ENCODE measurements at regions not wholly inside any gene's neighbourhood (a gene's known extent, or its start where the extent isn't known, plus 50 kb on each side); places are given as distances from the start of the nearest gene placed in this dataset.
"Not testable (repeated sequence)": the region's sequence is repeated elsewhere in the genome, so short reads cannot be mapped to it uniquely, and the experiment has no call there.

- H3K4me3 ChIP-seq (replicated peaks in 1 of 3; ENCODE audit: insufficient read depth in 1 of 3, low read depth in 2 of 3, low read length in 3 of 3); H3K27me3 ChIP-seq (ENCODE audit: control insufficient read depth in 1 of 2, insufficient read depth in 2 of 2, low read length in 2 of 2); H3K27ac ChIP-seq (ENCODE audit: extremely low read length, insufficient read depth, low read length); ATAC-seq; POLR2A ChIA-PET; H3K36me3 ChIP-seq (replicated peaks in 1 of 2; ENCODE audit: control insufficient read depth in 1 of 2, insufficient read depth in 2 of 2, low read length in 2 of 2); FAIRE-seq; BruUV-seq (replicated peaks); H3K79me2 ChIP-seq (ENCODE audit: insufficient read depth, low read length); intact Hi-C loops (cut with micrococcal nuclease; ENCODE audit: unreplicated experiment); in situ Hi-C loops (cut with HindIII; ENCODE audit: extremely low pct_ligation_motif_present, low pct_unique_long_range_greater_than_20kb); H3K9me3 ChIP-seq (ENCODE audit: low read length); H3K4me1 ChIP-seq (ENCODE audit: insufficient read depth, low read length); CTCF ChIA-PET (ENCODE audit: low intra/inter-chr PET ratio, low total read pairs); H4K20me1 ChIP-seq (ENCODE audit: insufficient read depth, low read length); DNase-seq (ENCODE audit: low spot score); H2AFZ ChIP-seq (ENCODE audit: low read length); H3K4me2 ChIP-seq (ENCODE audit: low read depth, low read length); H3K9ac ChIP-seq (ENCODE audit: insufficient read depth, low read depth, low read length): not testable (repeated sequence)
- WGBS (ENCODE audit: low lambda C conversion rate), result 0% methylated on average over 2 of the region's 4 CpGs
Observed at GRCh38 chr11:3537254-3537653, 104.5 kb downstream of the ART5 start.

DNA sequence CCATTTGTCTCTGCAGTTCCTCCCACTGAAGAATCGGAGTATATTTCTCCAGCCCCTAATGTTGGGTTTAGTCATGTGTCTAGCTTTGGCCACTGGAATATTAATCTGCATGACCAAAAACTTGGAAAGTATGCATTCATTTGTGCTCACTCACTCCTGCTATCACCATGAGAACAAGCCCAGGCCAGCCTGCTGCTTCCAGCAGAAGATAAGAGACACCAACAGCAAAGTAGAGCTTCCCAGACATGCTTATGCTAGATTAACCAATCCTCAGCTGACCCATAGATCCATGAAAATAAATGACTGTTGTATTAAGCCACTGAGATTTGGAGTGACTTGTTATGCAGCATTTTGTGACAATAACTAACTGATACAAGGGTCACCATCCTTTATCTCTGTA lies 108.8 kb downstream of the ART5 start:
- H3K36me3 ChIP-seq (replicated peaks in 1 of 2; ENCODE audit: control insufficient read depth in 1 of 2, insufficient read depth in 2 of 2, low read length in 2 of 2); POLR2A ChIA-PET; CTCF ChIA-PET (ENCODE audit: low intra/inter-chr PET ratio, low total read pairs); H4K20me1 ChIP-seq (ENCODE audit: insufficient read depth, low read length); H3K9me3 ChIP-seq (ENCODE audit: low read length); ATAC-seq; H3K79me2 ChIP-seq (ENCODE audit: insufficient read depth, low read length); H3K4me1 ChIP-seq (ENCODE audit: insufficient read depth, low read length); H3K27ac ChIP-seq (ENCODE audit: extremely low read length, insufficient read depth, low read length); H3K4me2 ChIP-seq (ENCODE audit: low read depth, low read length); FAIRE-seq; DNase-seq (ENCODE audit: low spot score); in situ Hi-C loops (cut with HindIII; ENCODE audit: extremely low pct_ligation_motif_present, low pct_unique_long_range_greater_than_20kb); intact Hi-C loops (cut with micrococcal nuclease; ENCODE audit: unreplicated experiment); BruUV-seq (replicated peaks); H3K4me3 ChIP-seq (replicated peaks in 1 of 3; ENCODE audit: insufficient read depth in 1 of 3, low read depth in 2 of 3, low read length in 3 of 3); H3K9ac ChIP-seq (ENCODE audit: insufficient read depth, low read depth, low read length); H2AFZ ChIP-seq (ENCODE audit: low read length); H3K27me3 ChIP-seq (ENCODE audit: control insufficient read depth in 1 of 2, insufficient read depth in 2 of 2, low read length in 2 of 2): not testable (repeated sequence)
- 0% methylated on average over 1 of the region's 1 CpG for WGBS (ENCODE audit: low lambda C conversion rate)

- in situ Hi-C loops (cut with HindIII; ENCODE audit: extremely low pct_ligation_motif_present, low pct_unique_long_range_greater_than_20kb); H3K4me1 ChIP-seq (ENCODE audit: insufficient read depth, low read length); H3K79me2 ChIP-seq (ENCODE audit: insufficient read depth, low read length); CTCF ChIA-PET (ENCODE audit: low intra/inter-chr PET ratio, low total read pairs); H3K9ac ChIP-seq (ENCODE audit: insufficient read depth, low read depth, low read length); DNase-seq (ENCODE audit: low spot score); BruUV-seq (replicated peaks); intact Hi-C loops (cut with micrococcal nuclease; ENCODE audit: unreplicated experiment); ATAC-seq; H2AFZ ChIP-seq (ENCODE audit: low read length); H3K4me2 ChIP-seq (ENCODE audit: low read depth, low read length); H3K4me3 ChIP-seq (replicated peaks in 1 of 3; ENCODE audit: insufficient read depth in 1 of 3, low read depth in 2 of 3, low read length in 3 of 3); H4K20me1 ChIP-seq (ENCODE audit: insufficient read depth, low read length); H3K36me3 ChIP-seq (replicated peaks in 1 of 2; ENCODE audit: control insufficient read depth in 1 of 2, insufficient read depth in 2 of 2, low read length in 2 of 2); POLR2A ChIA-PET; H3K27ac ChIP-seq (ENCODE audit: extremely low read length, insufficient read depth, low read length); H3K27me3 ChIP-seq (ENCODE audit: control insufficient read depth in 1 of 2, insufficient read depth in 2 of 2, low read length in 2 of 2); FAIRE-seq; H3K9me3 ChIP-seq (ENCODE audit: low read length): not testable (repeated sequence)
- WGBS (ENCODE audit: low lambda C conversion rate), result 19% methylated on average over 5 of the region's 5 CpGs
Observed at GRCh38 chr11:3531280-3531679, 110.5 kb downstream of the ART5 start.

GRCh38 chr11:3523567-3523966 lies 118.2 kb downstream of the ART5 start:
- H3K36me3 ChIP-seq (replicated peaks in 1 of 2; ENCODE audit: control insufficient read depth in 1 of 2, insufficient read depth in 2 of 2, low read length in 2 of 2); H3K27ac ChIP-seq (ENCODE audit: extremely low read length, insufficient read depth, low read length); H3K4me3 ChIP-seq (replicated peaks in 1 of 3; ENCODE audit: insufficient read depth in 1 of 3, low read depth in 2 of 3, low read length in 3 of 3); H3K9ac ChIP-seq (ENCODE audit: insufficient read depth, low read depth, low read length); H3K4me2 ChIP-seq (ENCODE audit: low read depth, low read length); ATAC-seq; CTCF ChIA-PET (ENCODE audit: low intra/inter-chr PET ratio, low total read pairs); FAIRE-seq; DNase-seq (ENCODE audit: low spot score); H4K20me1 ChIP-seq (ENCODE audit: insufficient read depth, low read length); H2AFZ ChIP-seq (ENCODE audit: low read length); BruUV-seq (replicated peaks); H3K79me2 ChIP-seq (ENCODE audit: insufficient read depth, low read length); POLR2A ChIA-PET; intact Hi-C loops (cut with micrococcal nuclease; ENCODE audit: unreplicated experiment); H3K9me3 ChIP-seq (ENCODE audit: low read length); H3K4me1 ChIP-seq (ENCODE audit: insufficient read depth, low read length); in situ Hi-C loops (cut with HindIII; ENCODE audit: extremely low pct_ligation_motif_present, low pct_unique_long_range_greater_than_20kb); H3K27me3 ChIP-seq (ENCODE audit: control insufficient read depth in 1 of 2, insufficient read depth in 2 of 2, low read length in 2 of 2): not testable (repeated sequence)

- H3K27ac ChIP-seq (ENCODE audit: extremely low read length, insufficient read depth, low read length); intact Hi-C loops (cut with micrococcal nuclease; ENCODE audit: unreplicated experiment); H3K9me3 ChIP-seq (ENCODE audit: low read length); H3K9ac ChIP-seq (ENCODE audit: insufficient read depth, low read depth, low read length); H3K4me2 ChIP-seq (ENCODE audit: low read depth, low read length); H2AFZ ChIP-seq (ENCODE audit: low read length); FAIRE-seq; H3K4me1 ChIP-seq (ENCODE audit: insufficient read depth, low read length); BruUV-seq (replicated peaks); POLR2A ChIA-PET; CTCF ChIA-PET (ENCODE audit: low intra/inter-chr PET ratio, low total read pairs); ATAC-seq; in situ Hi-C loops (cut with HindIII; ENCODE audit: extremely low pct_ligation_motif_present, low pct_unique_long_range_greater_than_20kb); H3K36me3 ChIP-seq (replicated peaks in 1 of 2; ENCODE audit: control insufficient read depth in 1 of 2, insufficient read depth in 2 of 2, low read length in 2 of 2); H3K79me2 ChIP-seq (ENCODE audit: insufficient read depth, low read length); H3K4me3 ChIP-seq (replicated peaks in 1 of 3; ENCODE audit: insufficient read depth in 1 of 3, low read depth in 2 of 3, low read length in 3 of 3); DNase-seq (ENCODE audit: low spot score); H3K27me3 ChIP-seq (ENCODE audit: control insufficient read depth in 1 of 2, insufficient read depth in 2 of 2, low read length in 2 of 2); H4K20me1 ChIP-seq (ENCODE audit: insufficient read depth, low read length): not testable (repeated sequence)
Observed at GRCh38 chr11:3520905-3521304, 120.9 kb downstream of the ART5 start.

Data from HepG2 (cell line).